OCI-LY3 (cell line): ENCODE measurements at regions not wholly inside any gene's neighbourhood (a gene's known extent, or its start where the extent isn't known, plus 50 kb on each side); places are given as distances from the start of the nearest gene placed in this dataset.

ENCODE experiments used
- H2AFZ ChIP-seq: fragments of 200-600, 300-600 bp; shearing (Covaris generic); 2 replicates; pipeline ENCODE4 v1.6.0; 2014; ENCODE audit warnings: antibody characterized with exemption, low read depth, low read length
- H3K27ac ChIP-seq: fragments of 200-600, 300-600 bp; sonication (generic); 2 replicates; pipeline ENCODE4 v1.5.1; 2014; ENCODE audit warnings: mild to moderate bottlenecking, low read length, moderate library complexity, mixed read lengths
- H3K27me3 ChIP-seq: fragments of 200-600, 300-600 bp; sonication (generic); 2 replicates; pipeline ENCODE4 v1.6.1; 2014; ENCODE audit warnings: low read depth, low read length, mixed read lengths
- H3K36me3 ChIP-seq: fragments of 200-600, 300-600 bp; sonication (generic); replicated peaks from 2 replicates; pipeline ENCODE3; 2014; ENCODE audit warnings: low read depth, low read length, mixed read lengths
- H3K4me1 ChIP-seq: fragments of 300-600, 200-600 bp; sonication (generic); 2 replicates; pipeline ENCODE4 v1.6.1; 2014; ENCODE audit warnings: low read length, mixed read lengths
- H3K4me2 ChIP-seq: fragments of 200-600, 300-600 bp; sonication (generic); 2 replicates; pipeline ENCODE4 v1.6.1; 2014; ENCODE audit warnings: low read length, mixed read lengths
- H3K4me3 ChIP-seq: fragments of 300-600, 200-600 bp; sonication (generic); 2 replicates; pipeline ENCODE4 v1.5.1; 2014; ENCODE audit warnings: antibody characterized with exemption, mild to moderate bottlenecking, low read length, moderate library complexity
- H3K79me2 ChIP-seq: fragments of 300-600, 200-600 bp; shearing (Covaris generic); 2 replicates; pipeline ENCODE4 v1.6.1; 2014; ENCODE audit warnings: mild to moderate bottlenecking, low read length, mixed read lengths
- H3K9ac ChIP-seq: fragments of 300-600, 200-600 bp; shearing (Covaris generic); 2 replicates; pipeline ENCODE4 v1.6.0; 2014; ENCODE audit warnings: mild to moderate bottlenecking, low read length, moderate library complexity
- H3K9me3 ChIP-seq: fragments of 200-600, 300-600 bp; shearing (Covaris generic); 2 replicates; pipeline ENCODE4 v1.6.1; 2014; ENCODE audit warnings: low read length, mixed read lengths; ENCODE audit not compliant: insufficient read depth
- H4K20me1 ChIP-seq: fragments of 200-600, 300-600 bp; sonication (generic); 2 replicates; pipeline ENCODE4 v1.6.1; 2016; ENCODE audit warnings: low read length, mixed read lengths; ENCODE audit not compliant: insufficient read depth
- EZH2phosphoT487 ChIP-seq: fragments of 200-600 bp; shearing (Covaris generic); IDR thresholded peaks from 2 replicates; pipeline ENCODE4 v1.6.1; 2018; ENCODE audit warnings: antibody characterized with exemption, mixed run types, low read depth
- TF ChIP-seq, protein P1 (sequence below): fragments of 200-600, 300-600 bp; sonication (generic); IDR thresholded peaks from 2 replicates; pipeline ENCODE4 v1.5.1; 2014; ENCODE audit warnings: antibody characterized with exemption, low read length, low read depth

DNA sequence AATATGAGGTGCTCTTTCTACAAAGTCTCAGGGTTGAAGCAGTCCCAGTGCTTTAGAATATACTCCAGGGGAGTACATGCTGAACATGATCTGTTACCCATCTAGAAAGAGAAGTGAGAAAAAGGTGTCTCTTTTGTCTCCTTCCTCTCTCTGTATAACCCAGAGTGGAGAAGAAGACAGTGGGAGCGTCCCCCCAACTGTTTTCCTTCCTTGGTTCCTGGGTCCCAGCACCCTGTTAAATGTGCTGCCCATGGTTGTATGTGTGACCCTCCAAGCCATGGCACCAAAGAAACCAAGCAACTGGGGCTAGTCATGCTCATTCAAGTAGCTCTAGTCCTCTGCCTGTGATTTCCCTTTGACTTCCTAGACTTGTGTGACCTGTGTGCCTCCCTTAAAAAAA, 683.7 kb downstream of the TBL1XR1 start:
- Histone ChIP-seq H3K9ac (no peak overlapping the region), H4K20me1 (no peaks in the 10 kb centered on the region), H3K4me2 (peak overlapping the region; percentile 54), H3K79me2 (no peaks in the 10 kb centered on the region), H3K27me3 (no peaks in the 10 kb centered on the region), H2AFZ (no peak overlapping the region), H3K9me3 (no peaks in the 10 kb centered on the region), H3K4me1 (peaks cover 14% of the 10 kb centered on the region), H3K4me3 (no peak overlapping the region), H3K27ac (no peak overlapping the region), H3K36me3 (no peaks in the 10 kb centered on the region)
- TF ChIP-seq, protein P1, sequence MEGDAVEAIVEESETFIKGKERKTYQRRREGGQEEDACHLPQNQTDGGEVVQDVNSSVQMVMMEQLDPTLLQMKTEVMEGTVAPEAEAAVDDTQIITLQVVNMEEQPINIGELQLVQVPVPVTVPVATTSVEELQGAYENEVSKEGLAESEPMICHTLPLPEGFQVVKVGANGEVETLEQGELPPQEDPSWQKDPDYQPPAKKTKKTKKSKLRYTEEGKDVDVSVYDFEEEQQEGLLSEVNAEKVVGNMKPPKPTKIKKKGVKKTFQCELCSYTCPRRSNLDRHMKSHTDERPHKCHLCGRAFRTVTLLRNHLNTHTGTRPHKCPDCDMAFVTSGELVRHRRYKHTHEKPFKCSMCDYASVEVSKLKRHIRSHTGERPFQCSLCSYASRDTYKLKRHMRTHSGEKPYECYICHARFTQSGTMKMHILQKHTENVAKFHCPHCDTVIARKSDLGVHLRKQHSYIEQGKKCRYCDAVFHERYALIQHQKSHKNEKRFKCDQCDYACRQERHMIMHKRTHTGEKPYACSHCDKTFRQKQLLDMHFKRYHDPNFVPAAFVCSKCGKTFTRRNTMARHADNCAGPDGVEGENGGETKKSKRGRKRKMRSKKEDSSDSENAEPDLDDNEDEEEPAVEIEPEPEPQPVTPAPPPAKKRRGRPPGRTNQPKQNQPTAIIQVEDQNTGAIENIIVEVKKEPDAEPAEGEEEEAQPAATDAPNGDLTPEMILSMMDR: no peak
- no peak for TF ChIP-seq EZH2phosphoT487

DNA sequence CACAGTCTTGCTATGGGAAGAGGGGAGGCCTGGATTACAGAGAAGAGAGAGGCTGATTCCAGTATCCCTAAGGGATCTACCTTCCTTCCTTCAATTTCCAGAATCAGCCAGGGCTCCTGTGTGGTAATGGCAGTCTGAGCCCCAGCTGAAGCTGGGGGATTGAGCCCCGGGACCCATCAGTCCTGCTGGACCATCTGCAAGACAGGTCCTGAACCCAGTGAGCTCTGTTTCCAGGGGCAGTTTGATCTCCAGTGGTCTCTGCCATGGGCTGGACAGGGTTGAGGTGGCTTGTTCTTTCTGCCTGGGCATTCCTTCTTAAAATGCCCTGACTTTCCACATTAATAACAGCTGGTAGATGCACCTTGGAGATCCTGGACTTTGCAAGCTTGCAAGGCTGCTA, 685.2 kb downstream of the TBL1XR1 start:
- peaks cover 14% of the 10 kb centered on the region for H3K4me1 ChIP-seq
- no peaks in the 10 kb centered on the region for H3K79me2 ChIP-seq
- TF ChIP-seq, protein P1: no peak
- TF ChIP-seq EZH2phosphoT487: no peak
- H3K27ac ChIP-seq: no peak overlapping the region
- no peaks in the 10 kb centered on the region for H4K20me1 ChIP-seq
- H2AFZ ChIP-seq: no peak overlapping the region
- H3K9me3 ChIP-seq: no peaks in the 10 kb centered on the region
- no peak overlapping the region for H3K4me3 ChIP-seq
- H3K9ac ChIP-seq: no peak overlapping the region
- H3K4me2 ChIP-seq: no peak overlapping the region
- H3K27me3 ChIP-seq: no peaks in the 10 kb centered on the region
- H3K36me3 ChIP-seq: no peaks in the 10 kb centered on the region

DNA sequence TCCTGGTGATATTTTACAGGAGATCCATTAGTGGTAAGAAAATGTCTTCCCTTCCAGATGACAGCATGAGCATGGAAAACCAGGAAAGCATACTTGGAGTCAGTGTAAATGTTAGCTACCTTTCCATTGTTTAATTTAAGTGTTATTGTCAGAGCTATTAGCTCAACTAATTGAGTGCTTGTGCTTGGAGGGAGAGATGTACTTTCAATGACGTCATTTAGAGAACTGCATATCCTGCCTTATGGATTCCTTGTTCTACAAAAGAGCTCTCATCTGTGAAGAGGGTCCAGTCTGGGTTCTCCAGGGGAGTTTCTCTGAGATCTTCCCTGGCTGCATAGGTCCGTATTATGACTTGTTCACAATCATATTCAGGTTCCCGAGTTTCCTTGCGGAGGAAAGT, 687.2 kb downstream of the TBL1XR1 start:
- no peaks in the 10 kb centered on the region for H3K36me3 ChIP-seq
- no peaks in the 10 kb centered on the region for H3K9me3 ChIP-seq
- H2AFZ ChIP-seq: no peak overlapping the region
- H4K20me1 ChIP-seq: no peaks in the 10 kb centered on the region
- no peak overlapping the region for H3K4me3 ChIP-seq
- no peaks in the 10 kb centered on the region for H3K79me2 ChIP-seq
- H3K27me3 ChIP-seq: no peaks in the 10 kb centered on the region
- no peak overlapping the region for H3K9ac ChIP-seq
- TF ChIP-seq, protein P1: no peak
- no peak for TF ChIP-seq EZH2phosphoT487
- H3K27ac ChIP-seq: no peak overlapping the region
- H3K4me2 ChIP-seq: no peak overlapping the region
- peaks cover 30% of the 10 kb centered on the region for H3K4me1 ChIP-seq

DNA sequence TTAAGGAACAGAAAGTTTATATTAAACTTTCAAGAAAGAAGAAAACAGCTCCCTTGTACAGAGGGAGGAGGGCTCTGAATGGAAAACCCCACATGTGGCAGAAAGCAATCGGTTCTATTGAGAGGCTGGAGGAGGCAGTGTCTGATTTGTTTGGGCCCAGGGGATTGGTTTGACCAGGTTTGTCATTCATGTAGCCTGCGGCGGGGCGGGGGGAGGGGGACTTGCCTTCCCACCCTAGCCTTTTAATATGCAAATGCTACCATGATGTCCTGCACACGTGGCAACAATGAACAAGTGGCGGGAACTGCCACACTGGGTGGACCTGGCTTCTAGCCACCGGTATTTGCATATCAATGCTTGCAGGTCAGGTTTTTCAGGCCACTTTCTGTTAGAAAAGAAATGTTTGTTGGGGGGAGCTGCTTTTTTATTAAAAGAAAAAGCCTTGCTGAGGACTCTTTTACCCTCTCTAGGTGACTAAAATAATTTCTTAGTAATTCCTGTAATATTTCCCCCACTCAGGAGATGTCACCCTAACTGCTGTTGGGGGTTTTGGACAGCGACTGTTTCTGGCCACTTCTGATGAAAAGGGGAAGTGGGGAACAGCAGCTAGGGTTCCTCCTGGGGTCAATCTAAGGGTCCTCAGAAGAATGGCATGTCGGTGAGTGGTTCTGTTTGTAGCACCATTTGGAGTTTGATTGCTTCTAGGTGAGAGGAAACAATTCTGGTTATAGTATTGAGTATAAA, 691.2 kb downstream of the TBL1XR1 start:
- no peaks in the 10 kb centered on the region for H3K9me3 ChIP-seq
- no peak for TF ChIP-seq EZH2phosphoT487
- TF ChIP-seq, protein P1: no peak
- peak overlapping the region; percentile 26 for H3K4me2 ChIP-seq
- no peaks in the 10 kb centered on the region for H3K79me2 ChIP-seq
- H3K9ac ChIP-seq: no peak overlapping the region
- no peak overlapping the region for H2AFZ ChIP-seq
- H4K20me1 ChIP-seq: no peaks in the 10 kb centered on the region
- H3K4me1 ChIP-seq: peaks cover 17% of the 10 kb centered on the region
- H3K4me3 ChIP-seq: no peak overlapping the region
- no peaks in the 10 kb centered on the region for H3K36me3 ChIP-seq
- H3K27me3 ChIP-seq: no peaks in the 10 kb centered on the region
- no peak overlapping the region for H3K27ac ChIP-seq
